H1 (cell line): ENCODE measurements at regions not wholly inside any gene's neighbourhood (a gene's known extent, or its start where the extent isn't known, plus 50 kb on each side); places are given as distances from the start of the nearest gene placed in this dataset.

Experiments
- BACH1 ChIP-seq: IDR thresholded peaks from 2 replicates; pipeline ENCODE4 v1.6.1; 2012; ENCODE audit warnings: low read length, improper control_type of control experiment
- CHD2 ChIP-seq: IDR thresholded peaks from 2 replicates; pipeline ENCODE4 v1.6.1; 2012; ENCODE audit warnings: low read length, improper control_type of control experiment
- CREB1 ChIP-seq: IDR thresholded peaks from 2 replicates; pipeline ENCODE4 v1.6.1; 2012; ENCODE audit warnings: inconsistent platforms
- CTCF ChIP-seq, 3 experiments: IDR thresholded peaks; 1 replicate in 2 of 3; 2 replicates in 1 of 3; pipeline versions ENCODE4 v1.5.1 to v1.6.1; 2011; ENCODE audit warnings: low read length in 3 of 3, mild to moderate bottlenecking in 3 of 3, inconsistent platforms in 2 of 3, low read depth in 1 of 3, moderate library complexity in 1 of 3; ENCODE audit not compliant: insufficient read depth in 1 of 3; ENCODE audit errors: control extremely low read depth in 1 of 3
- EGR1 ChIP-seq: IDR thresholded peaks from 2 replicates; pipeline ENCODE4 v1.6.1; 2011; ENCODE audit warnings: low read depth, low read length, borderline replicate concordance
- EP300 ChIP-seq, 2 experiments: IDR thresholded peaks; 1 replicate in 1 of 2; 2 replicates in 1 of 2; pipeline ENCODE4 v1.6.1; 2011 to 2012; ENCODE audit warnings: low read depth in 2 of 2, low read length in 2 of 2, mild to moderate bottlenecking in 2 of 2, borderline replicate concordance in 1 of 2, inconsistent platforms in 1 of 2, moderate library complexity in 1 of 2
- EZH2 ChIP-seq: fragments of 200-600 bp; sonication (generic); IDR thresholded peaks from 2 replicates; pipeline ENCODE4 v1.7.1; 2012; ENCODE audit warnings: low read depth, mild to moderate bottlenecking, moderate library complexity, low read length, inconsistent platforms; ENCODE audit not compliant: severe bottlenecking
- MAFK ChIP-seq: IDR thresholded peaks from 2 replicates; pipeline ENCODE4 v1.6.1; 2012; ENCODE audit warnings: low read depth, mild to moderate bottlenecking, improper control_type of control experiment, low read length
- POLR2A ChIP-seq, 2 experiments: IDR thresholded peaks; 1 replicate in 1 of 2; 2 replicates in 1 of 2; pipeline ENCODE4 v1.6.1; 2011; ENCODE audit warnings: low read depth in 2 of 2, low read length in 2 of 2, mild to moderate bottlenecking in 2 of 2; ENCODE audit errors: control extremely low read depth in 1 of 2
- POLR2AphosphoS5 ChIP-seq: IDR thresholded peaks from 2 replicates; pipeline ENCODE4 v1.6.1; 2011; ENCODE audit warnings: low read depth, low read length
- POU5F1 ChIP-seq: IDR thresholded peaks from 2 replicates; pipeline ENCODE4 v1.6.1; 2011; ENCODE audit warnings: low read depth, mild to moderate bottlenecking, low read length, moderate library complexity
- SIN3A ChIP-seq, 2 experiments: IDR thresholded peaks in 1 of 2; conservative IDR thresholded peaks in 1 of 2; 2 replicates each; pipeline ENCODE4 v1.6.1; 2011 to 2012; ENCODE audit warnings: low read length in 2 of 2, improper control_type of control experiment in 1 of 2, low read depth in 1 of 2, mild to moderate bottlenecking in 1 of 2
- SRF ChIP-seq: IDR thresholded peaks from 2 replicates; pipeline ENCODE4 v1.6.1; 2011; ENCODE audit warnings: mild to moderate bottlenecking, low read depth, low read length, moderate library complexity
- ZNF274 ChIP-seq: IDR thresholded peaks from 2 replicates; pipeline ENCODE4 v1.7.0; 2012; ENCODE audit warnings: low read length, borderline replicate concordance; ENCODE audit errors: extremely low read depth

GRCh38 chr2:207334624-207335371, 169.1 kb upstream of the KLF7 start:
- no peak for TF ChIP-seq CREB1
- no peak for TF ChIP-seq EGR1
- TF ChIP-seq POLR2AphosphoS5: peak; percentile 53
- TF ChIP-seq EP300 (IDR thresholded peaks at IDR 0.05; ENCODE audit: borderline replicate concordance in 1 of 2, low read depth in 2 of 2, low read length in 2 of 2): peak in 1 of 2 experiments; percentile 81; a peak in 1 of 3 replicates
- TF ChIP-seq SRF: no peak
- no peak for TF ChIP-seq EZH2
- TF ChIP-seq POLR2A (IDR thresholded peaks at IDR 0.05; ENCODE audit: control extremely low read depth in 1 of 2, low read depth in 2 of 2, low read length in 2 of 2): peak; percentile 49 to 84
- no peak for TF ChIP-seq SIN3A (conservative IDR thresholded peaks at IDR 0.05 in 1 of 2, IDR thresholded peaks at IDR 0.05 in 1 of 2; ENCODE audit: low read depth in 1 of 2, low read length in 2 of 2)
- no peak for TF ChIP-seq CTCF (IDR thresholded peaks at IDR 0.05; ENCODE audit: control extremely low read depth in 1 of 3, insufficient read depth in 1 of 3, low read depth in 1 of 3, low read length in 3 of 3)
- no peak for TF ChIP-seq POU5F1
- TF ChIP-seq ZNF274: no peak
- no peak for TF ChIP-seq CHD2
- TF ChIP-seq MAFK: no peak
- 0 out of 2 replicates have a peak, but pooled peaks have one; percentile 1 for TF ChIP-seq BACH1
